Naive thymus-derived CD4-positive, alpha-beta T cell (primary cell): ENCODE measurements at regions not wholly inside any gene's neighbourhood (a gene's known extent, or its start where the extent isn't known, plus 50 kb on each side); places are given as distances from the start of the nearest gene placed in this dataset.

Source experiments
- ATAC-seq: fragments of 150-1000 bp; cut with Tn5 transposase; 2 replicates; pipeline ENCODE4 v1.10.0; 2021; ENCODE audit warnings: mild to moderate bottlenecking, moderate library complexity
- CTCF ChIA-PET: fragments of 350-600 bp; sonication (Branson Sonifier 250); formaldehyde crosslinking; loops from one replicate; lab custom pipeline; 2021; ENCODE audit warnings: antibody characterized with exemption; lab: Charles Lee
- POLR2A ChIA-PET: fragments of 350-600 bp; sonication (Branson Sonifier 250); formaldehyde crosslinking; loops from one replicate; lab custom pipeline; 2021; ENCODE audit warnings: antibody characterized with exemption, inconsistent platforms; lab: Charles Lee
- DNase-seq, 9 donors: peaks; one replicate each; pipeline versions ENCODE4 v3.0.0 to v3.0.0-alpha.2; 2020 to 2022; ENCODE audit warnings: mixed read lengths in 1 of 9
- H3K27ac ChIP-seq: one replicate; pipeline ENCODE4 v1.7.0; 2013; ENCODE audit warnings: mild to moderate bottlenecking, low read depth, low read length, moderate library complexity
- H3K27me3 ChIP-seq, 2 donors: one replicate each; pipeline ENCODE4 v1.7.0; 2013; ENCODE audit warnings: low read length in 2 of 2, mild to moderate bottlenecking in 2 of 2, moderate library complexity in 2 of 2; ENCODE audit not compliant: control insufficient read depth in 2 of 2, insufficient read depth in 2 of 2
- H3K36me3 ChIP-seq, 3 experiments: 1 replicate in 2 of 3; 2 replicates in 1 of 3; pipeline ENCODE4 v1.7.0; 2013; ENCODE audit warnings: low read length in 3 of 3, mild to moderate bottlenecking in 3 of 3, moderate library complexity in 1 of 3; ENCODE audit not compliant: insufficient read depth in 3 of 3, control insufficient read depth in 2 of 3
- H3K4me1 ChIP-seq, 2 donors: one replicate each; pipeline ENCODE4 v1.7.0; 2013; ENCODE audit warnings: low read length in 2 of 2, mild to moderate bottlenecking in 2 of 2, moderate library complexity in 1 of 2; ENCODE audit not compliant: control insufficient read depth in 2 of 2, insufficient read depth in 2 of 2
- H3K4me3 ChIP-seq: 2 replicates; pipeline ENCODE4 v1.7.0; 2013; ENCODE audit warnings: mild to moderate bottlenecking, low read length
- H3K9me3 ChIP-seq, 3 experiments: 1 replicate in 2 of 3; 2 replicates in 1 of 3; pipeline ENCODE4 v1.7.0; 2013; ENCODE audit warnings: low read length in 3 of 3; ENCODE audit not compliant: control insufficient read depth in 2 of 3
- H3K27ac Mint-ChIP-seq, 9 donors: one replicate each; pipeline ENCODE4 v1.8.0; 2020 to 2022; ENCODE audit warnings: mixed read lengths in 9 of 9, mild to moderate bottlenecking in 8 of 9, moderate library complexity in 5 of 9, inconsistent platforms in 2 of 9
- H3K27me3 Mint-ChIP-seq, 5 donors: one replicate each; pipeline ENCODE4 v1.8.0; 2021 to 2022; ENCODE audit warnings: mixed read lengths in 5 of 5, mild to moderate bottlenecking in 1 of 5
- H3K36me3 Mint-ChIP-seq, 5 donors: one replicate each; pipeline ENCODE4 v1.8.0; 2020 to 2022; ENCODE audit warnings: mixed read lengths in 5 of 5, mild to moderate bottlenecking in 3 of 5, inconsistent platforms in 1 of 5
- H3K4me1 Mint-ChIP-seq, 7 donors: one replicate each; pipeline ENCODE4 v1.8.0; 2020 to 2022; ENCODE audit warnings: mixed read lengths in 7 of 7, mild to moderate bottlenecking in 3 of 7, inconsistent platforms in 1 of 7
- H3K4me3 Mint-ChIP-seq, 10 donors: one replicate each; pipeline ENCODE4 v1.8.0; 2020 to 2022; ENCODE audit warnings: mild to moderate bottlenecking in 10 of 10, mixed read lengths in 10 of 10, moderate library complexity in 6 of 10, inconsistent platforms in 2 of 10
- H3K9me3 Mint-ChIP-seq, 11 donors: one replicate each; pipeline ENCODE4 v1.8.0; 2020 to 2022; ENCODE audit warnings: mixed read lengths in 11 of 11, mild to moderate bottlenecking in 4 of 11, inconsistent platforms in 1 of 11, moderate library complexity in 1 of 11
- intact Hi-C, 2 donors: fragments of 100-400 bp; cut with micrococcal nuclease; formaldehyde crosslinking; loops; one replicate each; pipeline ENCODE4 v1.15.1; 2023

GRCh38 chr7:25586513-25586912, 358.2 kb upstream of the NPVF start:
- ATAC-seq = no peak
- no peaks in the 10 kb centered on the region for H3K9me3 ChIP-seq
- no peak for DNase-seq
- intact Hi-C loops = no loop called here
- no peaks in the 10 kb centered on the region for H3K36me3 ChIP-seq
- H3K9me3 Mint-ChIP-seq = no peaks in the 10 kb centered on the region
- H3K4me1 Mint-ChIP-seq = peaks cover 0 to 2% (median 0%) of the 10 kb centered on the region in 7 donors
- H3K36me3 Mint-ChIP-seq = no peaks in the 10 kb centered on the region
- ChIA-PET POLR2A (no interaction called here), CTCF (interaction anchor here (0.7 kb wide), 1 partner anchor 21 kb away, joined by 3 read pairs; no protein-coding TSS in a partner anchor)
- H3K4me3 Mint-ChIP-seq = no peak overlapping the region
- no peaks in the 10 kb centered on the region for H3K4me1 ChIP-seq
- no peak overlapping the region for H3K4me3 ChIP-seq
- peaks cover under 1 to 13% (median 8%) of the 10 kb centered on the region in 5 donors for H3K27me3 Mint-ChIP-seq
- no peak overlapping the region for H3K27ac ChIP-seq
- H3K27me3 ChIP-seq = no peaks in the 10 kb centered on the region
- H3K27ac Mint-ChIP-seq = peak overlapping the region in 1 of 9 donors; percentile 21

GRCh38 chr7:25594122-25594521, 365.8 kb upstream of the NPVF start:
- peaks cover 0 to 6% (median 4%) of the 10 kb centered on the region in 5 donors for H3K36me3 Mint-ChIP-seq
- no peak overlapping the region for H3K27ac Mint-ChIP-seq
- Histone ChIP-seq H3K4me1 (no peaks in the 10 kb centered on the region), H3K4me3 (no peak overlapping the region), H3K27me3 (no peaks in the 10 kb centered on the region), H3K27ac (no peak overlapping the region), H3K36me3 (no peaks in the 10 kb centered on the region), H3K9me3 (no peaks in the 10 kb centered on the region)
- CTCF ChIA-PET = interaction anchor here (1.7 kb wide), 1 partner anchor 28 kb away, joined by 4 read pairs; no protein-coding TSS in a partner anchor
- H3K4me1 Mint-ChIP-seq = peaks cover 0 to 14% (median 0%) of the 10 kb centered on the region in 7 donors
- ATAC-seq (no peak), DNase-seq (no peak)
- peaks cover 0 to 9% (median 4%) of the 10 kb centered on the region in 5 donors for H3K27me3 Mint-ChIP-seq
- H3K4me3 Mint-ChIP-seq = no peak overlapping the region
- POLR2A ChIA-PET = no interaction called here
- intact Hi-C loops = no loop called here
- peaks cover 0 to 5% (median 0%) of the 10 kb centered on the region in 11 donors for H3K9me3 Mint-ChIP-seq

GRCh38 chr7:25594728-25595127, 366.4 kb upstream of the NPVF start:
- CTCF ChIA-PET = interaction anchor here (1.7 kb wide), 1 partner anchor 28 kb away, joined by 4 read pairs; no protein-coding TSS in a partner anchor
- peaks cover 0 to 14% (median 0%) of the 10 kb centered on the region in 7 donors for H3K4me1 Mint-ChIP-seq
- no peak overlapping the region for H3K4me3 Mint-ChIP-seq
- H3K27ac Mint-ChIP-seq = no peak overlapping the region
- Histone ChIP-seq H3K4me1 (no peaks in the 10 kb centered on the region), H3K9me3 (no peaks in the 10 kb centered on the region), H3K27me3 (no peaks in the 10 kb centered on the region), H3K36me3 (no peaks in the 10 kb centered on the region), H3K4me3 (no peak overlapping the region), H3K27ac (no peak overlapping the region)
- H3K36me3 Mint-ChIP-seq = peaks cover 0 to 6% (median 4%) of the 10 kb centered on the region in 5 donors
- peaks cover 0 to 5% (median 0%) of the 10 kb centered on the region in 11 donors for H3K9me3 Mint-ChIP-seq
- POLR2A ChIA-PET = no interaction called here
- intact Hi-C loops = no loop called here
- DNase-seq (no peak), ATAC-seq (no peak)
- peaks cover 0 to 4% (median 1%) of the 10 kb centered on the region in 5 donors for H3K27me3 Mint-ChIP-seq

- H3K4me3 ChIP-seq = no peak overlapping the region
- no peaks in the 10 kb centered on the region for H3K9me3 ChIP-seq
- peaks cover 0 to 11% (median 0%) of the 10 kb centered on the region in 5 donors for H3K27me3 Mint-ChIP-seq
- H3K4me1 Mint-ChIP-seq = peaks cover 0 to 14% (median 0%) of the 10 kb centered on the region in 7 donors
- POLR2A ChIA-PET = no interaction called here
- DNase-seq (no peak), ATAC-seq (no peak)
- H3K36me3 ChIP-seq = no peaks in the 10 kb centered on the region
- no peak overlapping the region for H3K27ac Mint-ChIP-seq
- no peak overlapping the region for H3K27ac ChIP-seq
- H3K27me3 ChIP-seq = no peaks in the 10 kb centered on the region
- H3K9me3 Mint-ChIP-seq = peaks cover 0 to 5% (median 0%) of the 10 kb centered on the region in 11 donors
- CTCF ChIA-PET = interaction anchor here (0.5 to 0.6 kb wide), 2 partner anchors 21 to 113 kb away, joined by 3 to 4 read pairs; no protein-coding TSS in a partner anchor
- no peak overlapping the region for H3K4me3 Mint-ChIP-seq
- no peaks in the 10 kb centered on the region for H3K4me1 ChIP-seq
- peaks cover 0 to 6% (median 4%) of the 10 kb centered on the region in 5 donors for H3K36me3 Mint-ChIP-seq
- intact Hi-C loops = no loop called here
These were observed 367.7 kb upstream of the NPVF start for GRCh38 chr7:25595996-25596395.

GRCh38 chr7:25596443-25596842, 368.2 kb upstream of the NPVF start:
- Histone ChIP-seq H3K9me3 (no peaks in the 10 kb centered on the region), H3K36me3 (no peaks in the 10 kb centered on the region), H3K27ac (no peak overlapping the region), H3K4me1 (no peaks in the 10 kb centered on the region), H3K27me3 (no peaks in the 10 kb centered on the region), H3K4me3 (no peak overlapping the region)
- Mint-ChIP-seq H3K27me3 (peaks cover 0 to 15% (median 0%) of the 10 kb centered on the region in 5 donors), H3K4me1 (peaks cover 0 to 14% (median 0%) of the 10 kb centered on the region in 7 donors), H3K36me3 (peaks cover 0 to 6% (median 4%) of the 10 kb centered on the region in 5 donors), H3K9me3 (peaks cover 0 to 5% (median 0%) of the 10 kb centered on the region in 11 donors), H3K27ac (no peak overlapping the region), H3K4me3 (no peak overlapping the region)
- intact Hi-C loops = no loop called here
- no peak for DNase-seq
- POLR2A ChIA-PET = no interaction called here
- CTCF ChIA-PET = interaction anchor here (0.6 kb wide), 1 partner anchor 20 kb away, joined by 4 read pairs; no protein-coding TSS in a partner anchor
- no peak for ATAC-seq

- Histone ChIP-seq H3K4me3 (no peak overlapping the region), H3K4me1 (no peaks in the 10 kb centered on the region), H3K27ac (no peak overlapping the region), H3K36me3 (no peaks in the 10 kb centered on the region), H3K27me3 (no peaks in the 10 kb centered on the region), H3K9me3 (no peaks in the 10 kb centered on the region)
- H3K4me3 Mint-ChIP-seq = no peak overlapping the region
- DNase-seq (no peak), ATAC-seq (no peak)
- ChIA-PET CTCF (no interaction called here), POLR2A (no interaction called here)
- H3K27me3 Mint-ChIP-seq = peaks cover 0 to 15% (median 0%) of the 10 kb centered on the region in 5 donors
- no peak overlapping the region for H3K27ac Mint-ChIP-seq
- peaks cover 0 to 14% (median 0%) of the 10 kb centered on the region in 7 donors for H3K4me1 Mint-ChIP-seq
- intact Hi-C loops = no loop called here
- peaks cover 0 to 5% (median 0%) of the 10 kb centered on the region in 11 donors for H3K9me3 Mint-ChIP-seq
- peaks cover 0 to 6% (median 4%) of the 10 kb centered on the region in 5 donors for H3K36me3 Mint-ChIP-seq
These were observed 369.7 kb upstream of the NPVF start for GRCh38 chr7:25597946-25598345.

- H3K9me3 Mint-ChIP-seq = peaks cover 0 to 5% (median 0%) of the 10 kb centered on the region in 11 donors
- ATAC-seq = no peak
- H3K27ac Mint-ChIP-seq = no peak overlapping the region
- CTCF ChIA-PET = no interaction called here
- H3K4me3 ChIP-seq = no peak overlapping the region
- peaks cover 0 to 14% (median 0%) of the 10 kb centered on the region in 7 donors for H3K4me1 Mint-ChIP-seq
- H3K27me3 ChIP-seq = no peaks in the 10 kb centered on the region
- no peak for DNase-seq
- no peak overlapping the region for H3K27ac ChIP-seq
- peaks cover 0 to 6% (median 2%) of the 10 kb centered on the region in 5 donors for H3K36me3 Mint-ChIP-seq
- H3K4me1 ChIP-seq = no peaks in the 10 kb centered on the region
- H3K27me3 Mint-ChIP-seq = peaks cover 0 to 15% (median 0%) of the 10 kb centered on the region in 5 donors
- H3K4me3 Mint-ChIP-seq = no peak overlapping the region
- H3K9me3 ChIP-seq = no peaks in the 10 kb centered on the region
- no peaks in the 10 kb centered on the region for H3K36me3 ChIP-seq
- intact Hi-C loops = no loop called here
- POLR2A ChIA-PET = no interaction called here
These were observed 370.5 kb upstream of the NPVF start for GRCh38 chr7:25598765-25599164.
